PC-3 (cell line): ENCODE measurements at regions not wholly inside any gene's neighbourhood (a gene's known extent, or its start where the extent isn't known, plus 50 kb on each side); places are given as distances from the start of the nearest gene placed in this dataset.

Experiments used
- ATAC-seq: fragments of 200-7000 bp; cut with Tn5 transposase; 2 replicates; pipeline ENCODE4 v1.9.1; 2020; ENCODE audit warnings: mild to moderate bottlenecking, moderate library complexity
- BruUV-seq: library from RNA; stranded (reverse); fragments of 400-500 nt; replicated peaks from 2 replicates; lab custom pipeline; 2021; lab: Mats Ljungman, UMichigan
- CTCF ChIA-PET: fragments of 300-600 bp; sonication (Branson Sonifier 250); formaldehyde crosslinking; loops from one replicate; lab custom pipeline; 2022; ENCODE audit warnings: antibody characterized with exemption; lab: Charles Lee
- POLR2A ChIA-PET: fragments of 300-600 bp; sonication (Branson Sonifier 250); formaldehyde crosslinking; loops from one replicate; lab custom pipeline; 2022; ENCODE audit warnings: antibody characterized with exemption; ENCODE audit not compliant: unreplicated experiment; lab: Charles Lee
- DNase-seq: peaks from one replicate; pipeline ENCODE4 v3.0.0-alpha.2; 2015
- H2AFZ ChIP-seq: fragments of 300-600 bp; sonication (generic); 2 replicates; pipeline ENCODE4 v1.6.0; 2016; ENCODE audit warnings: antibody characterized with exemption, low read length
- H3F3A ChIP-seq: fragments of 300-600 bp; sonication (generic); one replicate; pipeline ENCODE4 v1.6.0; 2017; ENCODE audit warnings: antibody characterized with exemption, low read length, control low read depth, mild to moderate bottlenecking; ENCODE audit not compliant: unreplicated experiment
- H3K27ac ChIP-seq: fragments of 300-600 bp; sonication (generic); 2 replicates; pipeline ENCODE4 v1.5.1; 2016; ENCODE audit warnings: mild to moderate bottlenecking, low read length
- H3K27me3 ChIP-seq: fragments of 300-600 bp; sonication (generic); 2 replicates; pipeline ENCODE4 v1.6.1; 2016; ENCODE audit warnings: low read length, mixed read lengths
- H3K36me3 ChIP-seq: fragments of 300-600 bp; sonication (generic); 2 replicates; pipeline ENCODE4 v1.6.1; 2016; ENCODE audit warnings: low read depth, mixed run types, low read length, mixed read lengths
- H3K4me1 ChIP-seq: fragments of 300-600 bp; sonication (generic); 2 replicates; pipeline ENCODE4 v1.5.1; 2016; ENCODE audit warnings: low read length; ENCODE audit not compliant: insufficient read depth
- H3K4me2 ChIP-seq: fragments of 300-600 bp; sonication (generic); 2 replicates; pipeline ENCODE4 v1.6.0; 2016; ENCODE audit warnings: low read length
- H3K4me3 ChIP-seq: fragments of 300-600 bp; sonication (generic); 2 replicates; pipeline ENCODE4 v1.5.1; 2016; ENCODE audit warnings: mild to moderate bottlenecking, low read length, mixed read lengths
- H3K79me2 ChIP-seq: fragments of 300-600 bp; sonication (generic); 2 replicates; pipeline ENCODE4 v1.6.1; 2017; ENCODE audit warnings: low read length, mixed read lengths
- H3K9ac ChIP-seq: fragments of 300-600 bp; sonication (generic); 2 replicates; pipeline ENCODE4 v1.6.0; 2016; ENCODE audit warnings: mild to moderate bottlenecking, low read length
- H3K9me2 ChIP-seq: fragments of 300-600 bp; sonication (generic); replicated peaks from 2 replicates; pipeline ENCODE4 v1.6.1; 2016; ENCODE audit warnings: mixed run types, low read length, mixed read lengths
- H3K9me3 ChIP-seq: fragments of 300-600 bp; sonication (generic); 2 replicates; pipeline ENCODE4 v1.6.1; 2016; ENCODE audit warnings: low read length, mixed read lengths
- H4K20me1 ChIP-seq: fragments of 300-600 bp; sonication (generic); 2 replicates; pipeline ENCODE4 v1.6.1; 2016; ENCODE audit warnings: low read length, mixed read lengths
- CTCF ChIP-seq: fragments of 300-600 bp; sonication (generic); conservative IDR thresholded peaks from 2 replicates; pipeline ENCODE4 v1.5.1; 2017; ENCODE audit warnings: antibody characterized with exemption, low read depth, mild to moderate bottlenecking, low read length
- EZH2 ChIP-seq: fragments of 300-600 bp; sonication (generic); IDR thresholded peaks from one replicate; pipeline ENCODE4 v1.6.1; 2017; ENCODE audit warnings: antibody characterized with exemption, mild to moderate bottlenecking, low read length; ENCODE audit not compliant: unreplicated experiment
- EZH2phosphoT487 ChIP-seq: fragments of 300-600 bp; sonication (generic); IDR thresholded peaks from 2 replicates; pipeline ENCODE4 v1.6.1; 2018; ENCODE audit warnings: mild to moderate bottlenecking, antibody characterized with exemption, low read length, borderline replicate concordance
- intact Hi-C: fragments of 100-400 bp; cut with micrococcal nuclease; formaldehyde crosslinking; loops from 2 replicates; pipeline ENCODE4 v1.9.0; 2023

DNA sequence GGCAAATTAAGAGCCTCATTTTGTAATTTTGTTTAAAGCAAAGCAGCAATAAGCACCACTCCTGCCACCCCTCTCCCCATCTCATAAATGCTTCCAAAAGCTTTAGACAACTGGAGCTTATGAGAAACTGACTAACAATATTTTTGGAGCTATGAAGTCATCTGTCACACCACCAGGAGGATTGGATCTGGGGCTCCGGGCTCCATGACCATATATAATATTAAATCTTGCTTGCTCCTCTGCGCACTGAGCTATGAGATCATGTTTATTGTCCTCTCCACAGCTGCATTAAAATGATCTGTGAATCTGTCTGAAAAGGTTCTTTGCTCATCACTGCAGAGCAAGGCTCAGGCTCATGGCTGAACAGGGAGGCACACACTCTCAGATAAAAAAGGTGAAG lies 323.7 kb downstream of the ZNF621 start:
- H3K27me3 ChIP-seq, result no peaks in the 10 kb centered on the region
- no peaks in the 10 kb centered on the region for H3K79me2 ChIP-seq
- ATAC-seq (no peak), DNase-seq (no peak)
- no peaks in the 10 kb centered on the region for H4K20me1 ChIP-seq
- no peak overlapping the region for H3K27ac ChIP-seq
- TF ChIP-seq CTCF (no peak), EZH2phosphoT487 (no peak), EZH2 (no peak)
- H2AFZ ChIP-seq, result no peak overlapping the region
- intact Hi-C loops, result no loop called here
- H3K4me1 ChIP-seq, result peaks cover 13% of the 10 kb centered on the region
- no peaks in the 10 kb centered on the region; the same call in 1 of the 2 replicates for H3K9me2 ChIP-seq
- H3F3A ChIP-seq, result no peaks in the 10 kb centered on the region
- POLR2A ChIA-PET, result no interaction called here
- no peak overlapping the region for H3K4me3 ChIP-seq
- CTCF ChIA-PET, result no interaction called here
- H3K9me3 ChIP-seq, result no peaks in the 10 kb centered on the region
- BruUV-seq, result no TSS peak
- no peaks in the 10 kb centered on the region for H3K36me3 ChIP-seq
- H3K9ac ChIP-seq, result no peak overlapping the region
- H3K4me2 ChIP-seq, result no peak overlapping the region

- Histone ChIP-seq H2AFZ (no peak overlapping the region), H4K20me1 (no peaks in the 10 kb centered on the region), H3K4me2 (no peak overlapping the region), H3K79me2 (no peaks in the 10 kb centered on the region), H3K27me3 (no peaks in the 10 kb centered on the region), H3K4me3 (no peak overlapping the region), H3K36me3 (no peaks in the 10 kb centered on the region), H3K9me3 (no peaks in the 10 kb centered on the region), H3F3A (no peaks in the 10 kb centered on the region), H3K4me1 (no peaks in the 10 kb centered on the region), H3K9ac (no peak overlapping the region), H3K9me2 (no peaks in the 10 kb centered on the region; the same call in 1 of the 2 replicates), H3K27ac (no peak overlapping the region)
- POLR2A ChIA-PET, result no interaction called here
- ATAC-seq, result no peak
- no TSS peak for BruUV-seq
- TF ChIP-seq EZH2 (no peak), CTCF (no peak), EZH2phosphoT487 (no peak)
- intact Hi-C loops, result no loop called here
- CTCF ChIA-PET, result no interaction called here
- DNase-seq, result no peak
These were observed 326.1 kb downstream of the ZNF621 start for GRCh38 chr3:40850861-40851260.

GRCh38 chr3:40851836-40852235 lies 327.1 kb downstream of the ZNF621 start:
- Histone ChIP-seq H3K27ac (no peak overlapping the region), H3K36me3 (no peaks in the 10 kb centered on the region), H4K20me1 (no peaks in the 10 kb centered on the region), H3K27me3 (no peaks in the 10 kb centered on the region), H3K79me2 (no peaks in the 10 kb centered on the region), H3K4me2 (no peak overlapping the region), H3K4me3 (no peak overlapping the region), H2AFZ (no peak overlapping the region), H3F3A (no peaks in the 10 kb centered on the region), H3K9me3 (no peaks in the 10 kb centered on the region), H3K9me2 (no peaks in the 10 kb centered on the region; the same call in 1 of the 2 replicates), H3K4me1 (no peaks in the 10 kb centered on the region), H3K9ac (no peak overlapping the region)
- DNase-seq (no peak), ATAC-seq (no peak)
- TF ChIP-seq EZH2, result no peak
- no peak for TF ChIP-seq CTCF
- no peak for TF ChIP-seq EZH2phosphoT487
- intact Hi-C loops, result no loop called here
- CTCF ChIA-PET, result no interaction called here
- no TSS peak for BruUV-seq
- POLR2A ChIA-PET, result no interaction called here
